DMS79 (cell line): ENCODE measurements at regions not wholly inside any gene's neighbourhood (a gene's known extent, or its start where the extent isn't known, plus 50 kb on each side); places are given as distances from the start of the nearest gene placed in this dataset.
"Not testable (repeated sequence)": the region's sequence is repeated elsewhere in the genome, so short reads cannot be mapped to it uniquely, and the experiment has no call there.

ENCODE experiments used
- DNase-seq: peaks from one replicate; lab custom pipeline; 2025; lab: John Stamatoyannopoulos, UW

DNA sequence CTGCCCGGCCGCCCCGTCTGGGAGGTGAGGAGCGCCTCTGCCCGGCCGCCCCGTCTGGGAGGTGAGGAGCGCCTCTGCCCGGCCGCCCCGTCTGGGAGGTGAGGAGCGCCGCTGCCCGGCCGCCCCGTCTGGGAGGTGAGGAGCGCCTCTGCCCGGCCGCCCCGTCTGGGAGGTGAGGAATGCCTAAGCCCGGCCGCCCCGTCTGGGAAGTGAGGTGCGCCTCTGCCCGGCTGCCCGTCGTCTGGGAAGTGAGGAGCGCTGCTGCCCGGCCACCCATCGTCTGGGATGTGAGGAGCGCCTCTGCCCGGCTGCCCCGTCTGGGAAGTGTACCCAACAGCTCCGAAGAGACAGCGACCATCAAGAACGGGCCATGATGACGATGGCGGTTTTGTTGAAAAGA lies 136.6 kb upstream of the PROKR2 start:
- DNase-seq = not testable (repeated sequence)

DNA sequence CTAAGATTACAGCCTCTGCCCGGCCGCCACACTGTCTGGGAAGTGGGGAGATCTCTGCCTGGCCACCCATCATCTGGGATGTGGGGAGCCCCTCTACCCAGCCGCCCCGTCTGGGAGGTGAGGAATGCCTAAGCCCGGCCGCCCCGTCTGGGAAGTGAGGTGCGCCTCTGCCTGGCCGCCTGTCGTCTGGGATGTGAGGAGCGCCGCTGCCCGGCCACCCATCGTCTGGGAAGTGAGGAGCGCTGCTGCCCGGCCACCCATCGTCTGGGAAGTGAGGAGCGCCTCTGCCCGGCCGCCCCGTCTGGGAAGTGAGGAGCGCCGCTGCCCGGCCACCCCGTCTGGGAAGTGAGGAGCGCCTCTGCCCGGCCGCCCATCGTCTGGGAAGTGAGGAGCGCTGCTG lies 135.9 kb upstream of the PROKR2 start:
- DNase-seq = not testable (repeated sequence)

DNA sequence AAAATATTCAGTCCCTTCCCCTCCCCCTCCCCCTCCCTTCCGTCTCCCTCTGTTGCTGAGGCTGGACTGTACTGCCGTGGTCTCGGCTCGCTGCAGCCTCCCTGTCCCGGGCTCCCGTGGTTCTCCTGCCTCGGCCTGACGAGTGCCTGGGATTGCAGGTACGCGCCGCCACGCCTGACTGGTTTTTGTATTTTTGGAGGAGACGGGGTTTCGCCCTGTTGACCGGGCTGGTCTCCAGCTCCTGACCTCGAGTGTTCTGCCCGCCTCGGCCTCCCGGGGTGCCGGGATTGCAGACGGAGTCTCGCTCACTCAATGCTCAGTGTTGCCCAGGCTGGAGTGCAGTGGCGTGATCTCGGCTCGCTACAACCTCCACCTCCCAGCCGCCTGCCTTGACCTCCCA lies 135.5 kb upstream of the PROKR2 start:
- not testable (repeated sequence) for DNase-seq

DNA sequence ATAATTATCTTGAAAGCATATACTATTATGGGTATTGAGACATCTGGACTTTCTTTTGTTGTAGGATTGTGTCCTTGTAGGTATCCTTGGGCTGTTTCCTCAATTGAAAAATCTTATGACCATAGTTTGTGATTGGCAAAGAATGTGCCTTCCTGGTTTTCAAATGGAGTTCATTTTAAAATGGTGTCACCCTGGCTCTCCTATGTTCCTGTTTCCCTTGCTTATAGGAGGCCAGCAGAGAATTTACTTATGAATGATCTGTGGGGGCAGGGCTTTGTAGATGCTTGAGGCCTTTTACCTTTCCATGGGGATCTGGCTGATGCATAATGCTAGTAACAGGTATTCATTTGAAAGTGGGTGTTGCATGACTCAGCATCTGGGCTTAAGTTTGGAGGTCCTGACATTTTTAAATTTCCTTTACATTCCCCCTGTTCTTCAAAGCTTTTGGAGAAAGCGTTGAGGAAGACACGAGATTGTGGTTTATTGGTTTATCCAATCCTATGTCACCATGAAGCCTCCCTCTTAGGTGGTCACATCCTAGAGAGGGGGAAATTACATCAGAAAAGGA lies 135.0 kb upstream of the PROKR2 start:
- DNase-seq = no peak

DNA sequence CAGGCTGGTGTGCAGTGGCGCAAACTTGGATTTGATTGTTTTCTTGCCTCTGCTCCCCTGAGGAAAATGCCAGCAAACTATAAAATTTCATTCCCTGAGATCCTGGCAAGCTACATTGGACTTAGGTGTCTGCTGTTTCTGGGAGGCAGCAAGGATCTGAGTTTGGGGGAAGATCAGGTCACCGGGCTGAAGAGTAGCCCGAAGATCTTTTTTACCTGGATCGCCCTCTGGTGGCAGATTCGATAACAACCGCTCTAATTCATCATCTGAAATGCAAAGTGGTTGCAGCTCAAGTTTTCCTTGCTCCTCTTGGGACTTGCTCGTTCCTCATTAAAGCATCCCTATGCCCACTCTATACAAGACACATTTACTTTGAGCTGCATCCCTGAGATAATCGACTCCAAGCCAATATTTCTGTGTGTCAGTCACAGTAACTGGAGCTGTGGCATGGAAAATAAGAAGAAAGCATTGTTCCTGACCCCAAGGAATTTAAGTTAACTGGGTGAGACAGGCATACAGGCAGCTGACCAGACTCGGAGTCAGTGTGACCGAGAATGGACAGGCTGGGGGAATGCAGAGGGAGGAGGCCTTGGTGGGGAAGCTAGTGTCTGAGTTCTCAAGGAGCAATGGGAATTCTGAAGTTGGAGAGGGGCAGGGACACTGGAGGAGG lies 131.8 kb upstream of the PROKR2 start:
- no peak for DNase-seq

DNA sequence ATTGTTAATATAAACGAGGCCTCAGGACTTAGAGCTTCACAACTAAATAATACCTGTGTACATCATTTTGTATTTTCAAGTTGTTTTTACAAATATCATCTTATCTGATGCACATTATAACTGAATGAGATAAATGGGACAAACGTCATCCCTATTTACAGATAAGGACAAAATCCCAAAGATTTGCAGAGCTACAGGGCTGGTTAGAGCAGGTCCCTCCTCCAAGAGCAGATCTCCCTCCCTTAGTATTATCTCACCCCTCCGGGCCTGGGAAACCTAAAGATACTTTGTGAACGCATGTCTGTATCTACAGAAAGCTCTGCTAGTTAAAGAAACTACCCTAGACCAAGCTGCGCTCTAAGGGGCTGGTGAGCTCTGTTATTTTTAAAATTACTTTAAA lies 130.4 kb upstream of the PROKR2 start:
- no peak for DNase-seq

DNA sequence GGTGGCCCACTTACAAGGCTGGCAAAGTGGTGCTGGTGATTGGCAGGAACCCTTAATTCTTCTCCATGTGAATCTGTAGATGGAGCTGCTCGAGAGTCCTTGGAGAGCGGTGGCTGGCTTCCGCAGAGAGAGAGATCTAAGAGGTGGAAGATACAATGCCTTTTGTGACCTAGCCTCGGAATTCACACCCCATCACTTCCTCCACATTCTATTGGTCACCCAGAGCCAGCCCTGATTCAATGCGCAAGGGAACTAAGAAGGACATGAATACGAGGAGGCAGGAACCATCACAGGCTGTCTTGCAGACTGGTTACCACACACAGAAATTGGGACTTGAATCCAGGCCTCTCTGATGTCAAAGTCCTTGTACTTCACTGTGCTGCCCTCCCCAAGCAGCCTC lies 128.9 kb upstream of the PROKR2 start:
- no peak for DNase-seq

DNA sequence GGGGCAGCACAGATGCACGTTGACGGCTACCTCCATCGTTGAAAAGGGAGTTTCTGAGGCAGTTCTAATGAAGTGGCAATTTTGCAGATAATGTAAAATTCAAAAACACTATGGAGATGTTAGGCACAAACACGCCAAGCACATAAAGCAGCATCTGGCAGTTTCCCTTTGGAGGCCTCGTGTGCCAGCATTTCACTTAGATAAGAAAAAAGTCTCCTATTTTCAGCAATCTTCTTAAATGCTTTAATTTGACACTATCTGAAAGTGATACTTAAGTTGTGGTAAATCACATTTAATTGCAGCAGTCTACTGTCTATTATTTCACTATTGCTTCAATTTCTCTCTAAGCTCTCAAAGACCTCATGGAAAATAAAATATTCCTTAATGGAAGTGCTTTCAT lies 125.3 kb upstream of the PROKR2 start:
- DNase-seq = no peak

DNA sequence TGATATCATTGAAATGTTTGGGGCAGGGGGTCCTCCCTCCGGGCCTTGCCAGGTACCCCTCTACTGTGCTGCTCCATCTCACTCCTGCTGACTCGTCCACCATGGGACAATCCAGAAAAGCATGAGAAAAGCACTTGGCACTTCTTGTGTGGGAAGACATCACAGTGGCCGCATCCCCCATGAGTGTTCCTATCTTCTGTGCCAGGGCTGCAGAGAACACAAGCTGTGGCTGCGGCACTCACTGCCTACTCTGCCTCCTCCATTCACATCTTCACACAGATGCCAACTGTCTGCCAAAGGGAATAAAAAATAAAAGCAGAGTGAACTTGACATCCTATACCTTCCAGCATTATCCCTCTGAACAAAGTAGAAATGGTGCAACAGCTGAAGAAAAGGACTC lies 117.4 kb upstream of the PROKR2 start:
- DNase-seq = no peak

DNA sequence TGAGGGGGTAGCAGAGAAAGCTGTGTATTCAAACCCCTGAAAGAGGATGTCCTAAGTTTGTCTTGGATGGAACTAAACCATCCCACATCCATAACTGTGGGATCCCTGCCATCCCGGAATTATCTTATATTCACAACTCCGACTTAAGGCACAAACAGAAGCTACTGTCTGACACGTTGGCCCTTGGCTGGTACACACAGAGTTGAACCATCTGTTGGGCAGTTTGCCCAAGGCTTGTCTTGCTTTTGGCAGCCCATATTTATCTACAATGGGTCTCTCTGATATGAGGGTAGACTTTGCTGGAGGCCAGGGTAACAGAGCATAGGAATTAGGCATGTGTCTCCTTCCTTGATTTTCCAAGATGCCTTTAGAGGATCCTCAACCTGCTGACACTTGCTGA lies 116.6 kb upstream of the PROKR2 start:
- DNase-seq = no peak

DNA sequence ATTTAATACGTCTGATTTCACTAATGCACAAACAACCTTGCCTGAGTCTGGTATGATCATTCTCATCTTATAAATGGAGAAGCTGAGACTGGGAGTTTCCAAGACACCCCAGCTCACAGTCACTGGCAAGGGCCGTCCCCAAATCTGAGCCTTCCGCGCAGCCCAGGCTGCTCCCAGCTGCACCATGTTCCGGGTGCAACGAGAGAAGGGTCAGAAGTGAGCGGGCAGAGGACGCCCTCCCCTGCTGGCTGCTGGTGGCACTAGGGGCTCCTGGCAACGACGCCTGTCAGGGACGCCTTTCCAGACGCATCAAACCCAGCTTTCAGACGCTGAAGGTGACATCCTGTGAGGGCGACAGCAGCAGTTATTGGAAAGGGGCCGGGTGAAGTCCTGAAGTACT lies 115.3 kb upstream of the PROKR2 start:
- no peak for DNase-seq

DNA sequence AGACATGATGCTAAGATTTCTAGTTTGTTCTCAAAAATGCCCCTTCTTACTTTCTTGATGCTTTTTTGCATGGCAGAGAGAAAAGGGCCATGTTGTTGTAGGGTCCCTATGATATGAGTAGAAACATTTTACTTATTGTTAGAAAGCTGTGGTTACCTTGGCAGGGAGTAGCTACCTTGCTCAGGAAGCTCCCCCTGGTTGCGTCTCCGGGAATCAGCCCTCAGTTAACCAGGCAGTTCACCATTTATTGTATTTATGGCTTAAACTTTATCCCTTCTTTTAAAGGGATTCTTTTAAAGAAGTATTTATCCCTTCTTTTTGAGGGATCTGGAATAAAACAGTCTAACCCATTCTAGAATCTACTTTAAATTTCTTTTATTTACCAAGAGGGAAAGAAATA lies 113.9 kb upstream of the PROKR2 start:
- DNase-seq = no peak

DNA sequence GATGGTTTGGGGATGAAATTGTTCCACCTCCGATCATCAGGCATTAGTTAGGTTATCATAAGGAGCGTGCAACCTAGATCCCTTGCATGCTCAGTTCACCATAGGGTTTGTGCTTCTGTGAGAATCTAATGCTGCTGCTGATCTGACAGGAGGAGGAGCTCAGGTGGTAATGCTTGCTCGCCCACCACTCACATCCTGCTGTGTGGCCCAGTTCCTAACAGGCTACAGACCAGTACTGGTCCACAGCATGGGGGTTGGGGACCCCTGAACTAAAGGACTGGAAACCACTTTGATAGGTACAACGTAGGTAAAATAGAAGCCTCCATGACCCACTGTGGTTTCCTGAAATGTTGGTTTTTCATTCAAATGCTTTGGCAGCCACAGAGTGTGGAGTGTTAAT lies 109.3 kb upstream of the PROKR2 start:
- no peak for DNase-seq

DNA sequence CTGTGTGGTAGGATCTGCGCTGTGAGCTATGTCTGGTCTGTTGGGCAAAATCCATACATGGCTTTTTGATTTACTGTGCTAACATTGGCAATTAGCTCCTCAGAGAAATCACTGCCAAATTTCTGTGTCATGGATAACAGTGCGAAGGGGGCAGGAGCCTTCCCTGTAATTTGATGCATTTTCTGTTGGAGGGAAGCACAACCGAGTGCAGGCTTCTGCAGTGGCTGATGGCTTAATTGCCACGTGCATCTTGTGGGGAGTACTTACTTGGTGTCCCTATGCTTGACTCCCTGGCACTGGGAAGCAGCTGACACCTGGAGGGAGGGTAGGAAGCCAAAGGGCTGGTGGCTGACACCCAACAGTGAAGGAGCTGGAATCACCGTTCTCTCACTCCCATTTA lies 99.3 kb upstream of the PROKR2 start:
- no peak for DNase-seq

DNA sequence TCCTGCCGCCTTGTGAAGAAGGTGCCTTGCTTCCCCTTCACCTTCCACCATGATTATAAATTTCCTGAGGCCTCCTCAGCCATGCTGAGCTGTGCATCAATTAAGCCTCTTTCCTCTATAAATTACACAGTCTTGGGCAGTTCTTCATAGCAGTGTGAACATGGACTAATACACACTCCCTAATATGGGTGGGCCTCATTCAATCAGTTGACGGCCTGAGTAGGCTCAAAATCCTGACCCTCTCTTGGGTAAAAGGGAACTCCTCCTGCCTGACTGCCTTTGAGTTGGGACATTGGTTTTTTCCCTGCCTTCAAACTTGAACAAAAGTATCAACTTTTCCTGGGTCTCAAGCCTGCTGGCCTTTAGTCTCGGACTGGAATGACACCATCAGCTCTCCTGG lies 96.6 kb upstream of the PROKR2 start:
- no peak for DNase-seq

DNA sequence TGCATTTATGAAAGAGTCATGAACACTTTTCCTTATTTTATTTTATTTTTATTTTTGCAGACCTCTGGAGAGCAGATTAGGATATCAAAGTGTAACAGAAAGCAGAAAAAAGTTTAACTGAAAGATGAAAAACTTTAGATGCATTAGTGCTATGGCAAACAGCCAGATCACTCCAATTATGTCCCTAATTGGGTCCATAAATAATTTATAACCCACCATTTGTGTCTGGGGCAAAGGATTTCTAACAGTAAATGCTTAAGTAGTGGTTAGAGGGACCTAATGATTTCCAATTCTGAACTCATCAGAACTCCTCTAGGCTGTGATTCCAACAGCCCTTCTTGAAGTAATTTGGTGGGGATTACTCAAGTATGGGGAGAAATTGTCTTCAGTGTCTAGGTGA lies 93.7 kb upstream of the PROKR2 start:
- DNase-seq = no peak

DNA sequence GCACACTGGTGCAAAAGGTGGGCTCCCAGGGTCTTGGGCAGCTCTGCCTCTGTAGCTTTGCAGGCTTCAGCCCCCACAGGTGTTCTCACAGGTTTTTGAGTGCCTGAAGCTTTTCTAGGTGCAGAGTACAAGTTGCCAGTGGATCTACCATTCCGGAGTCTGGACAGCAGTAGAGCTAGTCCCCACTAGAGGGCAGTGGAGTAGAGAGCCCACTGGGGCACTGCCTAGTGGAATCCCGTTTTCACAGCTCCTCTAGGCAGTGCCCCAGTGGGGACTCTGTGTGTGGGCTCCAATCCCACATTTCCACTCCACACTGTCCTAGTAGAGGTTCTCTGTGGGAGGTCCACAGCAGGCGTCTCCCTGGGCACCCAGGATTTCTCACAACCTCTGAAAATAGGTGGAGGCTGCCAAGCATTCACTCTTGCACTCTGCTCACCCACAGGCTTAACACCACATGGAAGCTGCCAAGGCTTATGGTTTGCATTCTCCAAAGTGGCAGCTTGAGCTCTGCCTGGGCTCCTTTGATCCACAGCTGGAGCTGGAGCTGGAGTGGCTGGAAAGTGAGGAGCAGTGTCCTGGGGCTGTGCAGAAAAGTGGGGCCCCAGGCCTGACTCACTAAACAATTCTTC lies 86.3 kb upstream of the PROKR2 start:
- no peak for DNase-seq

DNA sequence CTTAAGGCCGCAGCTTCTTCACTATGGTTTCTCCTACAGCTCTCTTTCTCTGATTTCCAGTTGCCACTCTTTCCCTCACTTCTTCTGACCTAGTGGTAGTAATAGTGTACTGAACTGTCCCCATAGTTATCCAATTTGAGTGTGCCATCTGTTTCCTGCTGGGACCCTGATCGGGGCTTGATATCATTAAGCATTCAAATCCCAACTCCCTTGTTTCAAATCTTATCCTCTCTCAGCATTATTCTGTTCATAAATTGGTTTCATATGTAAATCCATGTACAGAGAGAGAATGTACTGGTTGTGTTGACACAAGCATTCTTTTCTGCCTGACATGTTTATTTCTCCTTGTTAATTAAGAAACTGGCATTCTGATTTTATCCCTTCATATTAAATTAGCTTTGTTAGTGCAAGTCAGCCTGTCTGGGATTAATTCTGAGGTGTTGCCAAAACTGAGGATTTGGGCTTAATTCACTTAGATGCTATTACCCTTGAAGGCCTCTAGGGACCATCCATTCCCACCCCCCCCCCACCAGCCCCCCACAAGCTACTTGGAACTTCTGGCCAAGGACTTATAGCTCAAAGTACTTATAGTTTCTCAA lies 84.6 kb upstream of the PROKR2 start:
- DNase-seq = no peak

DNA sequence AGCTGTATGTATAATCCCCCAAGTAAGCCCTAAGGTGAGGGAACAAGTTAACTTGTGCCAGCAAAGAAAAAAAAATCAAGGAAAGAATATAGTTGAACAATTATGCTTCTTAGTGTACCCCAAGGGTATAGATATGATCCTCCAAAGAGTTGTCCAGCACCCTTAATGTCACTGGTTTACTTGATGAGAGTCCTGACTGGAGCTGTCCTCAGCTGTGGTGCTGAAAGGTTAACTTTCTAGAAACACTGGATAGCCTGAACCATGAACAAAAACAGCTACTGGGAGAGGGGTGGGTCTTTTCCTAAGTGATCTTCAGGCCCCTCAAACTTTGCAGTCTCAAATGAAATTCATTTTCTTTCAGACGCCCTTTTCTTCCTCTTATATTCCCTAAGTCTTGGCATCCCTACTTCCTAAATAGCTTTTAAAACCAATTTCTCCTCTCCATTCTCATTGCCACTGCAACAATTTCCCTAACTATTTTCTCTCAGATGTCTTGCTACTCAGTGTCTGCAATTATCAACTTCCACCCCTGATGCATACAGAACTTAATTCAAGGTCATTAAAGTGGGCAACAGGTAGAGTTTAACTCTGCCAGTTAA lies 83.5 kb upstream of the PROKR2 start:
- no peak for DNase-seq

DNA sequence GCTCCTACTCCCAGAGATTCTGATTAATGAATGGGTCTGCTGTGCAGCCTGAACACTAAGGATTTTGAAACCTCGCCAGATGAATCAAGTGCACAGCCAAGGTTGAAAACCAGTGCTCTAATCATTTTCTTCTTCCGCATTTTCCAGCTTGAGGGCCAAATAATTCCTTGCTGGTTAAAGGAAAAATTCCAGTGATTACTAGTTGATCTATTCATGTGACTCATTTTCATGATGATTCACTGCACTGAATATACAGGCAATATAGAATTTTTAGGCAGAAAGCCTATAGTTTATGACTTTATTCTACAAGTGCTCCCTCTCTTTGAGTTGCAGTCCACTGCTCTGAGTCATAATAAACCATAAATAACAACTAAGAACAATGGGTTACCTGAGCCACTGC lies 80.6 kb upstream of the PROKR2 start:
- DNase-seq = no peak

DNA sequence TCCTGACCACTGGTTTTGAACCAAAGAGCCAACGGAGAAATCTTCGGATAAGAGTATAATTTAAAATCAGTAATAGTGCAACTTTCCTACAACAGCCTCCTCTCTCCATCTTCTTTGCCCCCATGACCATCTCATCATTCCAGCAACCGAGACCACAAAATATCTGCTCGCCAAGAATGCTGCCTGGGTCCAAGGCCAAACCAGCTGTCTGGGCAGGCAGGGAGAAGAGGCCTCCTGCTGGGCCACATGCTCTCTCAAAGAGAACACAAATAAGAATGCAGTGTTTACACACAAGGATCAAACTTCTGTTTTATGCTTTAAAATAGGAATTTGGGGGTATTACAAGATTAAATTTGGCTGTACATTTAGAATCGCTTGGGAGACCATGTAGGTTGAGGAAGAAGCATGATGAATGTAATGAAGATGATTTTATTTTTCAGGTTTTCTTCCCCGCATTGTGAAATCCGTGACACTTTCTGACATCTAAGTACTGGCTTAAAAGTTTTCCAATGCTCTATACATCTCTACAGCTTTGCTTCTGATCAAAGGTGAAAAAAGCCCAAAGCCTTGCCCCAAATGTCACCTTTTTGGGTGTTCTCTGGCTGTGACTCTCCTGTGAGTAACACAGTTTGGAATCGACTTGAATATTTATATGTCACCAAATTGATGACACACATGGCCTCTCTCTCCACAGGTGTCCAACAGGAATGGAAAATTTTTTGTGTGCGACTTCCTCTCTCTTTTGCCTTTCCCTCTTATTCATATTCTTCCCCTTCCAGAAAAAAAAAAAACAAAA lies 79.4 kb upstream of the PROKR2 start:
- no peak for DNase-seq

DNA sequence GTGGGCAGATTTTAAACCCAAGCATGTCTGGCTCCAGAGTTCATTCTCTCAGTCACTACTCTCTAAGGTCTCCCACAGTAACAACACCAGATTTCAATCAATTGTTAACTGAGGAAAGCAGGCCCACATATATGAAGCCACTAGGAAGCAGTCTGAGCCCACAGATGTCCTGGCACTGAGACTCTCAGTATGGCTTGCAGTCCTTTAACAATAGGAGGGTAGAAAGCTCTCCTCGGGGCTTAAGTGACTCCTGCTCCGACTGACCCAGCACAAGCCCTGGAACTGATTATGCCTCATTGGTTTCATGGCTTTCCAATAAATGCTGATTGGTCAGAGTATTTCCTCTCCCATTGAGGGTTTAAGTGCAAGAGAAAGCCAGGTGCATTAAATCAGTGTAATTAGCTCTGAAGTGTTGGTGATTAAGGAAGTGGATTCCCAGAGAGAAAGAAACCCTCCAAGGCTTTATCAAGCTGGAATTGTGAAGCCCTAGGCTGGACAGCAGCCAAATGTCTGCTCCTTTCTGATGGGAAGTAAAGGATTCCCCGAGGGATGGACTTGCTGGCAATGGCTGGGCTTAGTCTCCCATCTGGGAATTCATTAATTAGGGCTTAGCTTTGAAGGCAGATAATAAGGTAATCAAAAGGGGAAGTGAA lies 76.6 kb upstream of the PROKR2 start:
- DNase-seq = peak; percentile 93
